Neural progenitor cell (in vitro differentiated cells): ENCODE measurements at regions not wholly inside any gene's neighbourhood (a gene's known extent, or its start where the extent isn't known, plus 50 kb on each side); places are given as distances from the start of the nearest gene placed in this dataset.

Experiments used
- CTCF ChIP-seq: fragments of 200-600 bp; sonication (generic); IDR thresholded peaks from 2 replicates; pipeline ENCODE4 v1.5.1; 2017; ENCODE audit warnings: antibody characterized with exemption, mild to moderate bottlenecking
- EZH2 ChIP-seq: fragments of 200-600 bp; sonication (generic); IDR thresholded peaks from 2 replicates; pipeline ENCODE4 v1.6.1; 2017; ENCODE audit warnings: antibody characterized with exemption, mild to moderate bottlenecking, moderate library complexity
- EZH2phosphoT487 ChIP-seq: fragments of 200-600 bp; sonication (generic); IDR thresholded peaks from 2 replicates; pipeline ENCODE4 v1.6.1; 2017; ENCODE audit warnings: antibody characterized with exemption

DNA sequence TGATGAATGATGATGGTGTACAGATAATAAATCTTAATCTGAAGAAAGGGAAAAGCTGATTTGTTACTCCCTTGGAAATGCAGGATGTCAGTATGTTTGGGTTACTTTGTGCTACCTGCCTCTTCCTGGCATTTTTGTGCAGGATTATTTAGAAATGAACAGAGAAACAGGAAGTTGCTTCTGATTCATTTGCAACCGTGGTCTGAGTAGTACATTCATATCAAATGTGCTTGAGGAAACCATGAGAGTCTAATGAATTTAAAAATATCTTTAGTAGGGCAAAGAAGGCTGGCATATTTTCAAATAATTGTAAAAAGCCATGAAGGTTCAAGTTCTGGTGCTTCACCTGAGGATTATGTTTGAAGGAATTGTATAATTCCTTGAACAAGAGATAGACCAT lies 391.6 kb downstream of the TMEM161B start:
- TF ChIP-seq CTCF (no peak), EZH2phosphoT487 (no peak), EZH2 (no peak)
